ENCODE measurements at regions not wholly inside any gene's neighbourhood (a gene's known extent, or its start where the extent isn't known, plus 50 kb on each side); places are given as distances from the start of the nearest gene placed in this dataset.

GRCh38 chr2:161055289-161055688, 104.9 kb upstream of the TANK start:
- TF ChIP-seq CTCF (IDR thresholded peaks at IDR 0.05) (no peak), POLR2A (IDR thresholded peaks at IDR 0.05) (no peak), EP300 (IDR thresholded peaks at IDR 0.05) (no peak), POLR2AphosphoS5 (IDR thresholded peaks at IDR 0.05) (no peak)
